Activated naive CD4-positive, alpha-beta T cell treated with anti-CD3 and anti-CD28 coated beads, Interleukin-2, amount 10 ng/mL, durations not matched to agents 7 days and 5 days (primary cell): ENCODE measurements at regions not wholly inside any gene's neighbourhood (a gene's known extent, or its start where the extent isn't known, plus 50 kb on each side); places are given as distances from the start of the nearest gene placed in this dataset.

Source experiments
- CTCF ChIA-PET: fragments of 350-600 bp; sonication (Branson Sonifier 250); formaldehyde crosslinking; loops from one replicate; lab custom pipeline; 2021; ENCODE audit warnings: antibody characterized with exemption; lab: Charles Lee
- DNase-seq: peaks from one replicate; pipeline ENCODE4 v3.0.0-alpha.2; 2020
- H3K27ac Mint-ChIP-seq: one replicate; pipeline ENCODE4 v1.8.0; 2021; ENCODE audit warnings: mild to moderate bottlenecking, moderate library complexity, mixed read lengths
- H3K27me3 Mint-ChIP-seq: one replicate; pipeline ENCODE4 v1.8.0; 2021; ENCODE audit warnings: mild to moderate bottlenecking, mixed read lengths
- H3K36me3 Mint-ChIP-seq: one replicate; pipeline ENCODE4 v1.8.0; 2021; ENCODE audit warnings: mixed read lengths
- H3K4me1 Mint-ChIP-seq: one replicate; pipeline ENCODE4 v1.8.0; 2021; ENCODE audit warnings: mixed read lengths
- H3K4me3 Mint-ChIP-seq: one replicate; pipeline ENCODE4 v1.8.0; 2021; ENCODE audit warnings: mild to moderate bottlenecking, moderate library complexity, mixed read lengths
- H3K9me3 Mint-ChIP-seq: one replicate; pipeline ENCODE4 v1.8.0; 2021; ENCODE audit warnings: mixed read lengths

DNA sequence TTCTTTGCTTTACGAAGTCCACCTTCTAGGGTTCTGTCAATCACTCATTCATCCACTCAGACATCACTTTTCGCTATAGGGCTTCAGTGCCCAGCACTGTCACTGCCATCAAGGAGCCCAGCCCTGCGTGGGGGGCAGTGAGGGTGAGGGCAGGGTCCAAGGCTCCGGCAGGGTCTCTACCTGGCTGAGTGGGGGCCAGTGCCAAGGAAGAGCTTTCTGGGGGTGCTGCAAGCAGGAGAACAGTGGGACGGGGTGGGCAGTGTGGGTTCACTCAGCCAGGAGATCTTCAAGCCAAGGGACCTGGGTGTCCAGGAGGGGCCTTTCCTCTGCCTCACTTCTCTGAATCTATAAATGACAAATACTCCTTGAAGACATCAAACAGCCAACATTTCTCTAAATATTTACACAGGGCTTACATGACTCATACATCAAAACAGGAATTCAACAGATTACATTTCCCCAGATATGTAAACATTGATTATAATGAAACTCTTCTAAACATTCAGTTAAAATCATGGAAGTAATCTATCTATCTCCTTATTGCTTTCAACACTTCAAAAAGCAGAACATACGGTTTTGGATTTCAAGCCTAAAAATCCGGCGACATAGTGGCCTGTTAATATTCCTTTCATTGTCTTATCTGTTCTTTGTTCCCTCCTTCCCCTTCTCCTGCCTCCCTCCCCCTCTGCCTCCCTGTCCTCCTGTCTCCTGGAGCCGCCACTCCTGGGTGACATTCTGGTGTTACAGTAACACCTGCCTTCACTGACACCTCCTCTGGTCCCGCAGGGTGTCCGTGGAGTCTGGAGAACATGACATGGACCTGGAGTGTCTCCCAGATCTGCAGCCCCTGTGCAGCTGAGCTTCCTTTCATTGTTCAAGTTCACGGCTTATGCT is 94.4 kb upstream of the ADRA2C start:
- Mint-ChIP-seq H3K27ac (no peak overlapping the region), H3K27me3 (no peaks in the 10 kb centered on the region), H3K4me3 (no peak overlapping the region), H3K36me3 (no peaks in the 10 kb centered on the region), H3K9me3 (peaks cover 5% of the 10 kb centered on the region), H3K4me1 (no peaks in the 10 kb centered on the region)
- CTCF ChIA-PET = no interaction called here
- DNase-seq = no peak

DNA sequence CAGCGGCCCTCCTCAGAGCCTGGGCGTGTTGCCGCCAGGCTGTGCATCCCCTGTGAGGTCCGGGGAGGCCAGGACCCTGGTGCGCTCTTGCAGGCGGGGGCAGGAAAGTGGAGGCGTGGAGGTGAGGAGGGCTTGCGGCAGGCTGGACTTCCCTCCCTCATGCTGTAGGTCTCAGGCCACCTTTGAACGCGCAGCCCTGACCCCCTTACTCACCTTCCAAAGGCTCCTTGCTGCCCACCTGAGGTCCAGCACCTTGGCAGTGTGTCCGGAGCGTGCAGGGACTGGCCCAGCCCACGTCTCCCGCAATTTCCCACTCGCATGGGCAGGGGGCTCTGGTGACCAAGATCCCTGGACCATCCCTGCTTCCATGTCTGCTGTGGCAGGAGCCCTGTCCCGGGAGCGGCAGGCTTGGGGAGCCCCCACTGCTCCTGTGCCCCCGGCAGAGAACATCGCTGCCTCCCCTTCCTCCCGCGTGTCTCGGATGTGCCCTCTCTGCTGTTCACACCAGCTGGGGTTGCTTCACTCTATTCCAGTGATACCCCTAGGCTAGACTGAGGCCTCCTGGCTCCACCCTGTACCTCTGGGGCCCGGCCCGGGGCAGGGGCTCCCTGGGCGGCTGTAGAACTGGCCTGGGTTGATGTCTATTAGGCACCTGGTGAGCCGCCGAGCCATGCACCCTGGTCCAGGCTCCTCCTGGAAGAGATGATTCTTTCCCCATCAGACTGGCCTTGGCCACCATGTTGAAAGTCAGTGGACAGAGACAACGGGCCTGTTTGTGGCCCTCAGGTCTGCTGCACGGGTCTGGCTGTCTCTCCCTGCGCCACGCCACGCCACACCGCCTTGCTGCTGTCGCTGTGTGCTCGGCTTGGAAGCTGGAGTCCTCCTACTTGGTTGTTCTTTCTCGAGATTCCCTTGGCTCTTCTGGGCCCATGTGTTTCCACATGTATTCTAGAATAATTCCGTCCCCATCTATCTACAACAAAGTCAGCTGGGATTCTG is 95.4 kb upstream of the ADRA2C start:
- no peaks in the 10 kb centered on the region for H3K27me3 Mint-ChIP-seq
- no peaks in the 10 kb centered on the region for H3K4me1 Mint-ChIP-seq
- no peak overlapping the region for H3K4me3 Mint-ChIP-seq
- DNase-seq = no peak
- CTCF ChIA-PET = no interaction called here
- no peak overlapping the region for H3K27ac Mint-ChIP-seq
- H3K9me3 Mint-ChIP-seq = peaks cover 5% of the 10 kb centered on the region
- no peaks in the 10 kb centered on the region for H3K36me3 Mint-ChIP-seq

DNA sequence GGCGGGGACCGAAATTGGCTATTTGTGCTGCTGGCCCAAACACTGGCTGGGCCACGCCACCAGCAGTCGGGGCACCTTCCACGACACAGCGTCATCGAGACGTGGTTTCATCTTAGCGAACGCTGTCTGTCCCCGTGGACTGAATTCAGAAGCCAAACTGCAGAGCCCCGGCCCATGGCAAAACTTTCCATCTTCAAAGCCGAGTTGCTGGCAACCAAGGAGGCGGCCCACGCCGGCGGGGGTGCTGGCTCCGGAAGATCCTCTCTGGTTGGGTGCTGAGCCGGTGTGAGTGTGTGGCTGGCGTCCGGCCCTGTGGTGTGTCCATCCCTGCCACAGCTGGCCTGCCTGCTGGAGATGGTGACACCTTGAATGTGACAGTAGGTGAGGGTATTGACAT is 96.6 kb upstream of the ADRA2C start:
- no peak for DNase-seq
- H3K4me1 Mint-ChIP-seq = no peaks in the 10 kb centered on the region
- CTCF ChIA-PET = no interaction called here
- peaks cover 3% of the 10 kb centered on the region for H3K27me3 Mint-ChIP-seq
- peaks cover 5% of the 10 kb centered on the region for H3K9me3 Mint-ChIP-seq
- H3K4me3 Mint-ChIP-seq = no peak overlapping the region
- no peak overlapping the region for H3K27ac Mint-ChIP-seq
- H3K36me3 Mint-ChIP-seq = no peaks in the 10 kb centered on the region

DNA sequence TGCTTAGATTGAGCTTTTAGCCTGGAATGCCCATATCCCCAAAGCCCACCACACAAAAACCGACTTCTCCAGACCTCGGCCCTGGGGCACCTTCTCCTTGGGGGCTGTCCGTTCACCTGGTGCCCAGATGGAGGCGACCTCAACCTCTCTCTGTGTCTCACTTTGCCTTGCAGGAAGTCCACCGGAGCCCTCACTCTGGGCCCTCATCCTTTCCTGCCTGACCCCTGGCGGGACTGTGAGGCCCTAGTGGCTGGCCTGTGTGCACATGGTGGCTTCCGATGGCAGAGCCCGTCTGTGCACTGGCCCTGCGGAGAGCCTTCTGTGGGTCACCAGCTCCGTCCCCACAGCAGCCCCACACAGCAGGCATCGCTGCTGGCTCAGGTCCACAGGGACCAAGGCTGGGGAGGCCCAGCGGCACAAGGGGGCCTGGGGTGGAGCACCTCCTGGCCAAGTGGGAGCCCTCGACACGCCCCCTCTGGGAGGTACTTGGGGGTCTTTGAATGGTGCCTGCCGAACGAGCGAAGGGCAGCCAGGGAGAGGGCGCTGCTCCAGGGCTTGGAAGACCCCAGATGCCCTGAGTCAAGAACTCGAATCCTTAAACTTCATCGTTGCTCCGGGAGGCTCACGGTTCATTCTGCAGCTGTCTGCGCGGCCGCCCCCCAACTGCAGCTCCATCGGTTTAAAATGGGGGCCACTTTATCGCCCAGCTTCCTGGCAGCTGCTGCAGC is 97.2 kb upstream of the ADRA2C start:
- peaks cover 3% of the 10 kb centered on the region for H3K27me3 Mint-ChIP-seq
- DNase-seq = no peak
- H3K9me3 Mint-ChIP-seq = peaks cover 5% of the 10 kb centered on the region
- no peak overlapping the region for H3K4me3 Mint-ChIP-seq
- H3K27ac Mint-ChIP-seq = no peak overlapping the region
- CTCF ChIA-PET = no interaction called here
- H3K4me1 Mint-ChIP-seq = no peaks in the 10 kb centered on the region
- H3K36me3 Mint-ChIP-seq = no peaks in the 10 kb centered on the region

DNA sequence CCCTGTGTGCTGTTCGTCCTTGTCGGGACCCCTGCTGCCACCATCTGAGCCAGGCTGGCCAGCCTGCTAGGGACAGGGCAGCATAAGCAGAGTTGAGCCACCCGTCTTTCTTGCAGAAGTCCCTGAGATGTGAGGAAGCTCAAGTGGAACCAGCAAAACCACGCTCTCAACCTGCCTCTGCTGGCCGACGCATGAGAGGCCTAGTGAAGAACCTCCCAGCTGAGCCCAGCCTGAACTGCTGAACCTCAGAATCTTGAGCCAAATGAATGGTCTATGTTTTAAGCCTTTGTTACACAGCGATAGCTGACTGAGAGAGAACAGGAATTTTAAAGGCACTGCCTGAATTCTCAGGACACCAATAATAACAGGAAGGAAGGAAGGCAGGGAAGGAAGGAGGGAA is 98.9 kb upstream of the ADRA2C start:
- Mint-ChIP-seq H3K4me3 (no peak overlapping the region), H3K4me1 (no peaks in the 10 kb centered on the region), H3K27me3 (peaks cover 3% of the 10 kb centered on the region), H3K9me3 (peaks cover 5% of the 10 kb centered on the region), H3K36me3 (no peaks in the 10 kb centered on the region), H3K27ac (no peak overlapping the region)
- CTCF ChIA-PET = no interaction called here
- DNase-seq = no peak

DNA sequence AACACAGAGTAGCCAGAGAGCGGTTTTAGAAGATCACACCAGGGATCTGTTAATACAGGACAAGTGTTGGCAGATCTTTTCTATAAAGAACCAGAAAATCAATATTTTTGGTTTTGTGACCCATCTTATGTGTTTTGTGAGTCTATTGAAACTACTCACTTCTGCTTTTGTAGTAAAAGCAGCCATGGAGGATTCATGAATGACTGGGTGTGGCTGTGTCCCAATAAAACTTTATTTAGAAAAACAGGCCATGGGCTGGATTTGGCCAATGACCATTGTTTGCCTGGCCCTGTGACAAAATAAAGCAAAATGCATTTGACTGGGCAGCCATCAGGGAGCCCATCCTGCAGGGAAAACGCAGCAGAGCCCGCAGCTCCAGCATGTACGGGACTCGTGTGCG is 99.9 kb upstream of the ADRA2C start:
- Mint-ChIP-seq H3K9me3 (peaks cover 5% of the 10 kb centered on the region), H3K4me3 (no peak overlapping the region), H3K4me1 (no peaks in the 10 kb centered on the region), H3K27me3 (peaks cover 6% of the 10 kb centered on the region), H3K36me3 (no peaks in the 10 kb centered on the region), H3K27ac (no peak overlapping the region)
- CTCF ChIA-PET = no interaction called here
- no peak for DNase-seq

DNA sequence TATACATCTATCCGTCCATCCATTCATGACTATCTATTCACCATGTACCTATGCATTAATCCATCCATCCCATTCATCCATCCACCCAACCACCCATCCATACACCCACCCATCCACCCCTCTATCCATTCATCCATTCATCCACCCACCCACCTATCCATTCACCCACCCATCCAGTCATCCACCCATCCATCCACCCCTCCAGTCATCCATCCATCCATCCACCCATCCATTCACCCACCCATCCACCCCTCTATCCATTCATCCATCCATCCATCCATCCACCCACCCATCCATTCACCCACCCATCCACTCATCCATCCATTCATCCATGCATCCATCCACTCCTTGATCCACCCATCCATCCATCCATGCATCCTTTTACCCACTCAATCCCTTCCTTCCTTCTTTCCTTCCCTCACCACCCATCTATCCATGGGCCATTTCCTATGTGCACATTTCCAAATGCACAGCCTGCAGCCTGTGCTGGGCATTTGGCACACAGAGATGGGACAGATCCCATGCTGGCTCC is 100.8 kb upstream of the ADRA2C start:
- Mint-ChIP-seq H3K9me3 (peaks cover 5% of the 10 kb centered on the region), H3K4me3 (no peak overlapping the region), H3K4me1 (no peaks in the 10 kb centered on the region), H3K36me3 (no peaks in the 10 kb centered on the region), H3K27me3 (peaks cover 6% of the 10 kb centered on the region), H3K27ac (no peak overlapping the region)
- CTCF ChIA-PET = no interaction called here
- DNase-seq = no peak

DNA sequence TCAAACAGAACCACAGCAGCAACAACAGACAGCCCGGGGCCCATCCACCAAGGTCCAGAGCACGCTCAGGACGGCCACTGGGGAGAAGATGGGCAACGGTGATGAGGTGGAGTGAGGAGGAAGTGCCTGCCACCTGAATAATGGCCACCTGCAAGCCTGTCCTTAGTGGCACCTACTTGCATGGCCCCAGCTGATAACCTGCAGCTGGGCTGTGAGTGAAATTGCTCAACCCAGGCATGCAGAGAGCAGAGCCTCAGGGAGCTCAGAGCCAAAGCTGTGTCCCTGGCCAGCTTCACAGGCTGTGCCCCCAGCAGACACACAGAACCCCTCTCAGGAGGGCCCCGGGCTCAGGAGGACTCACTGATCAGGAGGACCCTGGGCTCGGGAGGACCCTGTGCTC is 102.4 kb upstream of the ADRA2C start:
- Mint-ChIP-seq H3K4me3 (no peak overlapping the region), H3K27ac (no peak overlapping the region), H3K4me1 (no peaks in the 10 kb centered on the region), H3K27me3 (peaks cover 8% of the 10 kb centered on the region), H3K9me3 (peaks cover 5% of the 10 kb centered on the region), H3K36me3 (no peaks in the 10 kb centered on the region)
- no peak for DNase-seq
- CTCF ChIA-PET = no interaction called here

DNA sequence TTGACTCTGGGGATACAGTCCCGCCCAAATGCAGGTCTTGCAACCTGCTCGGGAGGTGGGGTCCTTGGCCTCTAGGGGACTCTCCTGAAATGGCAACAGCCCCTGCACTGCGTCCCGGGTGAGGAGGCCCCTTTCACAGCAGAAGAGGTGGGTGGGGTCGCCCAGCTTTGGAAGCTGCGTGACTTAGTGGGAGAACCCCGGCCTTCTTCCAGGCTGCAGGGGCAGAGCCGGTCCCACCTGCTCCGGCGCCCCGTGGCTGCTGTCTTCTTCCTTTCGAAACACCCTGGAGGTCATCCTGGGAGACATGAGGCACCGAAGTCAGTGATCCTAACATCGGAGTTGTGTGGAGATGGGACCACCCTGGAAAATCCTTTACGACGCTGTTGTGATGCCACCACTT is 103.7 kb upstream of the ADRA2C start:
- H3K9me3 Mint-ChIP-seq = peaks cover 5% of the 10 kb centered on the region
- CTCF ChIA-PET = no interaction called here
- no peak overlapping the region for H3K4me3 Mint-ChIP-seq
- H3K27ac Mint-ChIP-seq = no peak overlapping the region
- H3K4me1 Mint-ChIP-seq = no peaks in the 10 kb centered on the region
- no peaks in the 10 kb centered on the region for H3K36me3 Mint-ChIP-seq
- peaks cover 15% of the 10 kb centered on the region for H3K27me3 Mint-ChIP-seq
- no peak for DNase-seq

DNA sequence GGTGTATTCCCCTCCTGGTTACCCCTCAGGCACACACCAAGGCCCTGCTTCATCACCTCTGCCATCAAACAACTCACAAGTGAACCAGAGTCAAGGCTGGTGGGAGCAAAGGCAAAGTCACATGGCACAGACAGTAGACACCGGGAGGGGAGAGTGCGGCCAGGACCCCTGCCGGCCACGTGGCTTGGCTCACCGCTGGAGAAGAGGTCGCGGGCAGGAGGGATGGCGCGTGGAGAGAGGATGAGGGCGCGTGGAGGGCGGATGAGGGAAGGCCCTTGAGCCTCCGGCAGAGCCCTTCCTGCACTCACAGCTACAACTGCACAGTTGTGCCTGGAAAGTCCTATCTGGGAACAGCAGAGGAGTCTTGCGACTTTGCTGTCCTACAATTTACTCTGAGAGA is 104.2 kb upstream of the ADRA2C start:
- Mint-ChIP-seq H3K27ac (no peak overlapping the region), H3K36me3 (no peaks in the 10 kb centered on the region), H3K4me3 (no peak overlapping the region), H3K9me3 (no peaks in the 10 kb centered on the region), H3K27me3 (peaks cover 15% of the 10 kb centered on the region), H3K4me1 (no peaks in the 10 kb centered on the region)
- CTCF ChIA-PET = no interaction called here
- no peak for DNase-seq

DNA sequence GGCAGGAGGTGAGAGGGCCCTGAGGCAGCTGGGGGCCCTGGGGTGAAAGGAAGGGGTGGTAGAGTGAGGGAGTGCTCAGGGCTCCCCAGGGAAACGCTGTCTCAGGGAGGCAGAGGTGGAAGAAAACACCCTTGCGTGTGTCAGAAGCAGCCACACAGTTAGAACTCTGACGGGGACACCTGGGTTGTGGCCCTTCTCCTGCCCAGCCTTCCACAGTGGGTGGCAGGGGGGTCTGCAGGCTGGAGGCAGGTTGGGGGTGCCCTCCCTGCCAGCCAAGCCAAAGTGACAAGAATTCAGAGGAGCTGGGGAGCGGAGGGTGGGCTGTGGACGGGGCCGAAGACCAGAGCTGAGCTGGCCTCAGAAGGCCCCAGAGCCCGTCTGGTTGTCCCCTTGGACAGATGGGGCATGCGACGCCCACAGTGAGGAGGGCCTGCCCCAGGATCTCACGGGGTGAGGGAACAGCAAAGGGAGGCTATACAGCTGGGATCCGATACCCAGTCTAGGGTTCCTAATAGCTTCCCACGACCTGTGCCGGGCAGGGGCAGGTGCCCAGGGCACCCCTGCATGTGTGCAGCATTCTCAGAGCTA is 105.2 kb upstream of the ADRA2C start:
- Mint-ChIP-seq H3K9me3 (no peaks in the 10 kb centered on the region), H3K27me3 (peaks cover 15% of the 10 kb centered on the region), H3K36me3 (no peaks in the 10 kb centered on the region), H3K4me1 (no peaks in the 10 kb centered on the region), H3K4me3 (no peak overlapping the region), H3K27ac (no peak overlapping the region)
- no peak for DNase-seq
- CTCF ChIA-PET = no interaction called here

DNA sequence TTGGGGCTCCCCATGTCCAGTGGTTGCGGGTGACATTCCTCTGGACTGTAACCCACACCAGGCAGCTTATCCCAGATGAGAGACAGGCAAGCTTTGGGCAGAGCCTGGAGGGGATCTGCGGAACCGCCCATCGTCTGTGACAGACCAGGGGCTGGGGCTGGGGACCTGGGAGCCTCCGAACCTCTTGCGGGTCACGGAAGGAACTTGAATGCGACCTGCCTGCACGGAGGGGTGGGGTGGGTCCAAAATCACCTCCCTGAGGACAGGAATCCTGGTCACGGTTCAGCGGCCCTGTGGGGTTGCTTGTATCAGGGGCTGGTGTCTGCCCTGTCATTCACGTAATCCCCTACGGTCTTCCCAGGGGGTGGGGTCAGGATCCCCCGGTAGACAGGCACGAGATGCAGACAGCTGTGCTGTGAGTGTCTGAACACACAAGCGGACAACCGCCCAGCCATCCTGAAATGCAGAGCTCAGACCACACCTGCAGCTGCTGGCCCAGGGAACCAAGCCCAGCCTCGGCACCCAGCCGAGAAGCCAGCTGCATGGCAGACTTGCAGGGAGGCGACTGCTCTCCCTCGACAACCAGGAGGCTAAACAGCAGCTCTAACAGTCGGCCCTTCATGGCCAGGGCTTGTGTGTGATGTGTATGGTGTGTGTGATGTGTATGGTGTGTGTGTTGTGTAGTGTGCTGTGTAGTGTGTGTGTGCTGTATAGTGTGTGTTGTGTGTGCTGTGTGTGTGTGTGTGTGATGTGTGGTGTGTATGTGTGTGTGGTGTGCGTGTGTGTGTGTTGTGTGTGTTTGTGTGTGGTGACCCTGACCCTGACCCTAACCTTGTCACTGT is 105.9 kb upstream of the ADRA2C start:
- Mint-ChIP-seq H3K27me3 (peaks cover 15% of the 10 kb centered on the region), H3K9me3 (no peaks in the 10 kb centered on the region), H3K4me1 (no peaks in the 10 kb centered on the region), H3K4me3 (no peak overlapping the region), H3K36me3 (no peaks in the 10 kb centered on the region), H3K27ac (no peak overlapping the region)
- DNase-seq = no peak
- CTCF ChIA-PET = no interaction called here

DNA sequence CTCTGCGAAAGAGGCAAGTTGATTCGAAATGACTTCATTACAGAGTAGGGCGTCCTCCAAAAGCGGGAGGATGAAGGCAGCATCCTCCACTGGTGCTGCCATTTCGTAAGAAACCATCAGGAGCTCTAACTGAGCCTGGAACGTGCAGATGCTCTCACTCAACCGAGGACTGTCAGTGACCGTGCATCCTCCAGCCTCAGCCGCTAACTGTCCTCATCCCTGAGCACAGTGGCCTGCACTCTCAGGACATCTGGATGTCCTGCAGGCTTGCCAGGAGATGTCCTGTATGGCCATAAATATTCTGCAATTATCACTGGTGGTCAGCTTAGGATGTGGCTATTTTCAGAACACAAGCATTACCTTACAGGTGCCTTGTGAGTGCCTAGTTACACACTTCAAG is 107.1 kb upstream of the ADRA2C start:
- no peak overlapping the region for H3K4me3 Mint-ChIP-seq
- no peaks in the 10 kb centered on the region for H3K4me1 Mint-ChIP-seq
- peaks cover 13% of the 10 kb centered on the region for H3K27me3 Mint-ChIP-seq
- H3K27ac Mint-ChIP-seq = no peak overlapping the region
- no peak for DNase-seq
- CTCF ChIA-PET = no interaction called here
- H3K36me3 Mint-ChIP-seq = no peaks in the 10 kb centered on the region
- no peaks in the 10 kb centered on the region for H3K9me3 Mint-ChIP-seq
